MM.1S (cell line): ENCODE measurements at regions not wholly inside any gene's neighbourhood (a gene's known extent, or its start where the extent isn't known, plus 50 kb on each side); places are given as distances from the start of the nearest gene placed in this dataset.

Experiments used
- DNase-seq: peaks from one replicate; pipeline ENCODE4 v3.0.0-alpha.2; 2015
- H2AFZ ChIP-seq: fragments of 300-600 bp; sonication (generic); 2 replicates; pipeline ENCODE4 v1.6.0; 2016; ENCODE audit warnings: antibody characterized with exemption, low read length
- H3F3A ChIP-seq: fragments of 300-600 bp; sonication (generic); 2 replicates; pipeline ENCODE4 v1.6.1; 2016; ENCODE audit warnings: mild to moderate bottlenecking, antibody characterized with exemption, low read length, moderate library complexity, mixed read lengths; ENCODE audit not compliant: insufficient read depth
- H3K27ac ChIP-seq: fragments of 300-600 bp; sonication (generic); 2 replicates; pipeline ENCODE4 v1.5.1; 2016; ENCODE audit warnings: mild to moderate bottlenecking, low read length
- H3K27me3 ChIP-seq: fragments of 300-600 bp; sonication (generic); replicated peaks from 2 replicates; pipeline ENCODE4 v1.6.0; 2016; ENCODE audit warnings: low read length; ENCODE audit not compliant: insufficient read depth
- H3K36me3 ChIP-seq: fragments of 300-600 bp; sonication (generic); replicated peaks from 2 replicates; pipeline ENCODE4 v1.6.1; 2016; ENCODE audit warnings: mild to moderate bottlenecking, low read length, mixed read lengths; ENCODE audit not compliant: insufficient read depth
- H3K4me1 ChIP-seq: fragments of 300-600 bp; sonication (generic); 2 replicates; pipeline ENCODE4 v1.6.1; 2016; ENCODE audit warnings: low read length, mixed read lengths
- H3K4me2 ChIP-seq: fragments of 300-600 bp; sonication (generic); 2 replicates; pipeline ENCODE4 v1.6.0; 2016; ENCODE audit warnings: low read depth, low read length
- H3K4me3 ChIP-seq: fragments of 300-600 bp; sonication (generic); 2 replicates; pipeline ENCODE4 v1.5.1; 2016; ENCODE audit warnings: low read length, mixed read lengths
- H3K79me2 ChIP-seq: fragments of 300-600 bp; sonication (generic); 2 replicates; pipeline ENCODE4 v1.6.1; 2016; ENCODE audit warnings: mixed run types, low read length, mixed read lengths
- H3K9ac ChIP-seq: fragments of 300-600 bp; sonication (generic); 2 replicates; pipeline ENCODE4 v1.6.1; 2016; ENCODE audit warnings: low read length, mixed read lengths
- H3K9me2 ChIP-seq: fragments of 300-600 bp; sonication (generic); replicated peaks from 2 replicates; pipeline ENCODE4 v1.6.1; 2016; ENCODE audit warnings: mild to moderate bottlenecking, low read length, mixed read lengths; ENCODE audit not compliant: insufficient read depth
- H3K9me3 ChIP-seq: fragments of 300-600 bp; sonication (generic); replicated peaks from 2 replicates; pipeline ENCODE4 v1.6.1; 2016; ENCODE audit warnings: mild to moderate bottlenecking, low read length, mixed read lengths; ENCODE audit not compliant: insufficient read depth
- H4K20me1 ChIP-seq: fragments of 300-600 bp; sonication (generic); 2 replicates; pipeline ENCODE4 v1.6.1; 2016; ENCODE audit warnings: mild to moderate bottlenecking, low read length, moderate library complexity, mixed read lengths; ENCODE audit not compliant: insufficient read depth
- CTCF ChIP-seq: fragments of 300-600 bp; sonication (generic); IDR thresholded peaks from 2 replicates; pipeline ENCODE4 v1.5.1; 2016; ENCODE audit warnings: antibody characterized with exemption, low read length, mixed read lengths
- EZH2 ChIP-seq: fragments of 300-600 bp; sonication (generic); optimal IDR thresholded peaks from 2 replicates; pipeline ENCODE3; 2017; ENCODE audit warnings: low read depth, mild to moderate bottlenecking, antibody characterized with exemption, low read length, mixed read lengths
- EZH2phosphoT487 ChIP-seq: fragments of 300-600 bp; sonication (generic); IDR thresholded peaks from 2 replicates; pipeline ENCODE4 v1.6.1; 2018; ENCODE audit warnings: antibody characterized with exemption, low read length

GRCh38 chr12:107583551-107583950, 102.0 kb upstream of the PWP1 start:
- H3K9me3 ChIP-seq, result no peaks in the 10 kb centered on the region
- no peak overlapping the region for H3K4me3 ChIP-seq
- no peaks in the 10 kb centered on the region for H3K27me3 ChIP-seq
- TF ChIP-seq CTCF (no peak), EZH2 (no peak), EZH2phosphoT487 (no peak)
- H3K36me3 ChIP-seq, result no peaks in the 10 kb centered on the region
- no peaks in the 10 kb centered on the region for H3K9me2 ChIP-seq
- H4K20me1 ChIP-seq, result no peaks in the 10 kb centered on the region
- H2AFZ ChIP-seq, result no peak overlapping the region
- H3K79me2 ChIP-seq, result no peaks in the 10 kb centered on the region
- H3K4me1 ChIP-seq, result no peaks in the 10 kb centered on the region
- DNase-seq, result no peak
- no peak overlapping the region for H3K27ac ChIP-seq
- H3F3A ChIP-seq, result no peaks in the 10 kb centered on the region
- H3K9ac ChIP-seq, result no peak overlapping the region
- no peak overlapping the region for H3K4me2 ChIP-seq

GRCh38 chr12:107584563-107584962, 101.0 kb upstream of the PWP1 start:
- TF ChIP-seq EZH2 (no peak), CTCF (no peak), EZH2phosphoT487 (no peak)
- Histone ChIP-seq H3K36me3 (no peaks in the 10 kb centered on the region), H3K79me2 (no peaks in the 10 kb centered on the region), H3K9me2 (no peaks in the 10 kb centered on the region), H4K20me1 (no peaks in the 10 kb centered on the region), H3K27ac (no peak overlapping the region), H3F3A (no peaks in the 10 kb centered on the region), H3K4me1 (no peaks in the 10 kb centered on the region), H3K4me3 (no peak overlapping the region), H3K9me3 (no peaks in the 10 kb centered on the region), H3K27me3 (no peaks in the 10 kb centered on the region), H2AFZ (no peak overlapping the region), H3K9ac (no peak overlapping the region), H3K4me2 (no peak overlapping the region)
- no peak for DNase-seq

GRCh38 chr12:107586256-107586970, 99.2 kb upstream of the PWP1 start:
- Histone ChIP-seq H3F3A (no peaks in the 10 kb centered on the region), H3K9me2 (no peaks in the 10 kb centered on the region), H2AFZ (no peak overlapping the region), H3K79me2 (no peaks in the 10 kb centered on the region), H3K4me3 (no peak overlapping the region), H3K27ac (no peak overlapping the region), H4K20me1 (no peaks in the 10 kb centered on the region), H3K9me3 (no peaks in the 10 kb centered on the region), H3K4me2 (no peak overlapping the region), H3K36me3 (no peaks in the 10 kb centered on the region), H3K9ac (no peak overlapping the region), H3K4me1 (no peaks in the 10 kb centered on the region), H3K27me3 (no peaks in the 10 kb centered on the region)
- TF ChIP-seq EZH2 (no peak), CTCF (no peak), EZH2phosphoT487 (no peak)
- DNase-seq, result no peak
